Mesodermal cell (in vitro differentiated cells): ENCODE measurements at regions not wholly inside any gene's neighbourhood (a gene's known extent, or its start where the extent isn't known, plus 50 kb on each side); places are given as distances from the start of the nearest gene placed in this dataset.
"Not testable (repeated sequence)": the region's sequence is repeated elsewhere in the genome, so short reads cannot be mapped to it uniquely, and the experiment has no call there.

Source experiments
- H3K27ac ChIP-seq: 2 replicates; pipeline ENCODE4 v1.7.0; 2013; ENCODE audit warnings: mild to moderate bottlenecking, low read depth, low read length, moderate library complexity; ENCODE audit not compliant: severe bottlenecking
- H3K36me3 ChIP-seq: 2 replicates; pipeline ENCODE4 v1.7.1; 2013; ENCODE audit warnings: mild to moderate bottlenecking, low read length, moderate library complexity; ENCODE audit not compliant: control insufficient read depth, insufficient read depth
- H3K4me1 ChIP-seq: one replicate; pipeline ENCODE4 v1.7.1; 2013; ENCODE audit warnings: mild to moderate bottlenecking, low read length; ENCODE audit not compliant: insufficient read depth, control insufficient read depth, poor library complexity, severe bottlenecking
- H3K4me3 ChIP-seq: 2 replicates; pipeline ENCODE4 v1.7.0; 2013; ENCODE audit warnings: low read length, control low read depth, mild to moderate bottlenecking; ENCODE audit not compliant: insufficient read depth, poor library complexity, severe bottlenecking; ENCODE audit errors: extremely low read depth
- H3K9me3 ChIP-seq: 2 replicates; pipeline ENCODE4 v1.7.1; 2013; ENCODE audit warnings: mild to moderate bottlenecking, low read length, moderate library complexity; ENCODE audit not compliant: control insufficient read depth
- WGBS, 2 experiments: methylation state at CpG; one replicate each; pipeline ENCODE4 v1.1.5; 2013; ENCODE audit warnings: missing lambda C conversion rate in 2 of 2; ENCODE audit not compliant: insufficient coverage in 2 of 2; 5-methylcytosine and 5-hydroxymethylcytosine counted together

DNA sequence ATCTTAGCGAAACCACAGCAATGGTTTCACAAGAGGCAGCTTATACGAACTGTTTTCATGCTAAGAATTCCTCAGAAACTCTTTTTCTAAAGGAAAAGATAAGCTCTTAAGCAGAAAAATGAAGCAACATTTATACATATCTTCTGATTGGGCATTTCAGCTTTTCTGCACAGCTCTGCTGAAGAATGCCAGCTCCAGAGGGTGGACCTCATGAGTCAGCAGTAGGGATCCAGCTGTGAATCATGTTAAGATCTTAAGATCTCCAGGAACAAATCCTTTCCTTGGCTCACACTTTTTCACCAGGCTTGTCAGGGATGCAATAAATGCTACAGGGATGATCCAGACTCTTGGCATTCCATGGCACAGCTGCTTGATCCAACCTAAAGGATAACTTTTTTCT lies 477.1 kb upstream of the CCDC196 start:
- peaks cover 6% of the 10 kb centered on the region for H3K9me3 ChIP-seq
- no peaks in the 10 kb centered on the region for H3K36me3 ChIP-seq
- H3K27ac ChIP-seq = peak overlapping the region; percentile 89
- 100% methylated on average over 1 of the region's 2 CpGs; no CpG with 5 or more reads in 1 of the 2 experiments for WGBS, 2 experiments
- peaks cover 21% of the 10 kb centered on the region for H3K4me1 ChIP-seq
- no peak overlapping the region for H3K4me3 ChIP-seq

DNA sequence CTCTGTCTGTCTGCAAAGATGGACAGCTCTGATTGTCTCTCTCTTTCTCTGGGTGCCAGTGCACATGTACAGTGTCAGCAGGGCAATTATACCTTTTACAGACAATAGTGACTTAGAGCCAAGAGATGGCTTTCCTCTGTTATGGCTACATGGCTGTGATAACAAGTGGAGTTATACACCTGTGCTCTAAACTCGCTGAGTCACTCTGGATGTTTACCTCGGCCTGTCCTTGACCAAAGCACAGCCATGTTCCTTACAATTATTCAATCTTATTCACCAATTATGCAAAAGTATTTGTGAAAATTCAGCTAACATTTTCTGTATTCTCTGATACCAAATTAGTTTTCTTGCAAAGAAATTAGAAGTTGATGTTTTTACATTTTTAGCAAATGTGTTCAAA lies 475.5 kb upstream of the CCDC196 start:
- peaks cover 21% of the 10 kb centered on the region for H3K4me1 ChIP-seq
- no peaks in the 10 kb centered on the region for H3K9me3 ChIP-seq
- no peak overlapping the region for H3K4me3 ChIP-seq
- no peak overlapping the region for H3K27ac ChIP-seq
- WGBS, 2 experiments = 100% methylated on average over 2 of the region's 2 CpGs; no CpG with 5 or more reads in 1 of the 2 experiments
- H3K36me3 ChIP-seq = no peaks in the 10 kb centered on the region

DNA sequence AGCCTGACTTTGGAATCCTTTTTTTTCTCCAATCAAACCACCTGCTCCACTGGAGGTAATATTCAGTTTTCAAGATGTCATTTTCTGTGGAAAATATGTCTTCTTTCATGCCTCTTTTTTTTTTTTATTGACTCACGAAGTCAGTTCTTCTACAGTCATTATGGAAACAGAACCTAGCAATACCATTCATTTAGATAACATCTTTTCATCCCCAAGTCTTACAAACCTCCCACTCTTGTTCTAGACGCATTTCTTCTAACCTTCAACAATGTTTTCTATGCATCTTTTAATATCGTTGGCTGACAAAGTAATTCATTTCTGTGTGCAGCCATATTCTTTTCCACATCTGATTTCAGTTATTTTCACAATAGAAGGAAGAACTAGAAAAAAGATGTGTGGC lies 474.3 kb upstream of the CCDC196 start:
- Histone ChIP-seq H3K36me3 (no peaks in the 10 kb centered on the region), H3K4me1 (peaks cover 12% of the 10 kb centered on the region), H3K9me3 (no peaks in the 10 kb centered on the region), H3K4me3 (no peak overlapping the region), H3K27ac (no peak overlapping the region)
- 63 to 72% methylated on average over 1 to 2 of the region's 3 CpGs for WGBS, 2 experiments

DNA sequence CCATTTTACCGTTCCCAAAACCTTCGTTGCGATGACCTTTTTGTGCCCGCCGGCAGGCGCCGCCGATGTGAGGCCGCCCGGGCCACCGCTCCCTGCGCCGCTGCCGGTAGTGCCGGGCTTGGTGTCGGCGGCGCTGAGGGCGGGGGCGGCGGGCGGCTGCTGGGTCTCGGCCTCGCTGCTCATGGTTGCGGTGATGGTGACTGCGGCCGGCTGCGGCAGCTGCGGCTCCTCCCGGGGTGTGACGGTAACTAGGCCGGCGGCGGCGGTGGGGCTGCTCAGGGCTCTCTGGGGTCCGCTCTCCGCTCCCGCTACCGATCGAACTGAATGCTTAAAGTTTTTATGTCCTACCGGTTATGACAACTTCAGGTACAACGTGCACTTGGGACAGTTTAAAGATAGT lies 472.6 kb upstream of the CCDC196 start:
- not testable (repeated sequence) for H3K4me3 ChIP-seq, H3K36me3 ChIP-seq, H3K9me3 ChIP-seq, H3K4me1 ChIP-seq, H3K27ac ChIP-seq
- 95 to 96% methylated on average over 29 to 39 of the region's 42 CpGs for WGBS, 2 experiments

DNA sequence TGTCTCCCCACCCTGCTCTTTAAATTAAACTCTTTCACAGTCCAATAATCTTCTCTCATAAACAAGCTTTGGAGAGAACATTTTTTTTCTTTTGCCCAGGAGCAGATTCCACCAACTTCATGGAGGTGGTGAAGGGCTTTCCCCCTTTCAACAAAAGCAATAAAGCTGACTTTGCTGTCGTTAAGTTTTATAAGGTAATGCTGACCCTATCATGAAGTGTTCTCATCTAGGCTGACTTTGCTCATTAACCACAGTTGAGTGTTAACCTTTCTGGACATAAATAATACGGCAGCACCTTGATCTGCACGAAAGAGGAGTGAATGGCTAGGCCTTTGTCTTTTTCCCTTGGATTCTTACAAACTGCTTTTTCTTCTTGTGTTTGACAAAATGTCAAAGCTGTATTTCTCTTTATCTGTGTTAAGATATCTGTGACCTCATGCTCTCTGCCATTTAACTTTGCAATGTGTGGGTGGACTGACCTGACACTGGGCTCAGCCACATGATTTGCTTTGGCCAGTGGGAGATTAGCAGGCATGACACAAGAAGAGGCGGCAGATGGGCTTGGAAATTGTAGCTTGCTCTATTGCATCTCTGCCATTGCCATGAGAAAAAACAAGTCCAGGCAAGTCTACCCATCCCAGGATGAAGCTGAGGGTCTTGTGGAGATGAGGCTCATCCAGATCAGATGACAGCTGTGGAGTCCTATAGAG lies 470.9 kb upstream of the CCDC196 start:
- Histone ChIP-seq H3K27ac (no peak overlapping the region), H3K4me1 (no peaks in the 10 kb centered on the region), H3K36me3 (no peaks in the 10 kb centered on the region), H3K4me3 (no peak overlapping the region), H3K9me3 (no peaks in the 10 kb centered on the region)
- WGBS, 2 experiments = 83 to 93% methylated on average over 1 to 2 of the region's 4 CpGs

DNA sequence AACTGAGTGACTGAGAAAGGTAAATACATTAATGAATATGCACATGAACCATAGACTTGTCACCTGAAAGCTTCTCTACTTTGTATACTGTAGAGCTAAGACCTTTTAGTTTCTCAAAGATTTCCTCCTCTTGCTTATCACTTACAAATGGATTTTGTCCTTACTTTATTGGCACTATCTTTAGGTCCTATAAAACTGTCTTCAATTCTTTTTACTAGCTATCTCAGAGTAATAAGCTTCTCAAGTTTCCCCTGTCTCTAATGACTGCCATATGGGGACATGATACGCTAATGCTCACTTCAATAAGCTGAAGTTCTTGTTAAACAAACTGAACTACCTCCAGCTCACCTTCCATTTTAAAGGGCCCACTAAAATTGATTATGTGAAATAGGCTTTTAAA lies 468.2 kb upstream of the CCDC196 start:
- Histone ChIP-seq H3K36me3 (no peaks in the 10 kb centered on the region), H3K27ac (no peak overlapping the region), H3K9me3 (no peaks in the 10 kb centered on the region), H3K4me1 (no peaks in the 10 kb centered on the region), H3K4me3 (no peak overlapping the region)
- 83% methylated on average over 1 of the region's 1 CpG; no CpG with 5 or more reads in 1 of the 2 experiments for WGBS, 2 experiments

DNA sequence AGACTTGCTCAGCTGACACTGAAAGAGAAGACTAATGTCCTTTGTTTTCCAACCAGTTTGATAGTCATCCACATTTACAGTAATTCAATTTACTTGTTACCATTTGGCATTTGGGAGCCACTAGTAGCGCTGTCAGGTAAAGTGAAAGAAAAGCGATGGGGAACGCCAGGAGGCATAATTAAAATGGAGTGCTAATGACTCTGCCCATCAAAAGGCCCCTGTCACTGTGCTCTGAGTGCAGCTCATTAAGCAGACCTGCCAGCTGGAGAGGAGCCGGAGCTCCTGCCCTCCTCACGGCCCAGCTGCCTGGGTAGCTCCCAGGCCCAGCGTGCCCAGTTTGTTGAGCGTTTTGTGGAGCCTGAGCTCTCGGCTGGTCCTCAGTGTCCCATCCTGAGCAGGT lies 463.6 kb upstream of the CCDC196 start:
- 88 to 95% methylated on average over 8 of the region's 8 CpGs for WGBS, 2 experiments
- Histone ChIP-seq H3K27ac (no peak overlapping the region), H3K4me1 (no peaks in the 10 kb centered on the region), H3K9me3 (no peaks in the 10 kb centered on the region), H3K36me3 (no peaks in the 10 kb centered on the region), H3K4me3 (no peak overlapping the region)

DNA sequence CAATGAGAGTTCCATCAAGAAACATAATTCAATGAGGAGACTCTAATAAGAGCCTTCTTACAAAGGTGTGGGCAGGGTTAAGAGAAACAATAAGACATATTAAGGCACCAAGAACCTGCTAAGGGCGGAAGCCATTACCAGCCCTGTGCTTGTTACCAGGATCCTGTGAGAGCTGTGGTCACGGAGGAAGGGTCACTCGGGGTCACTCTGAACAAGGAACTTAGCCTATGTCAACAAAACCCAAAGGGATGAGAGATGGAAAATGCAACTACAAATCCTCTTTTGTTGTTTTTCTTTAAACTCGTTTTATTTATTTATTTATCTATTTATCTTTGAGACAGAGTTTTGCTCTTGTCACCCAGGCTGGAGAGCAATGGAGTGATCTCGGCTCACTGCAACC lies 460.4 kb upstream of the CCDC196 start:
- Histone ChIP-seq H3K36me3 (no peaks in the 10 kb centered on the region), H3K4me1 (no peaks in the 10 kb centered on the region), H3K27ac (no peak overlapping the region), H3K9me3 (no peaks in the 10 kb centered on the region), H3K4me3 (no peak overlapping the region)
- 94 to 96% methylated on average over 2 to 4 of the region's 5 CpGs for WGBS, 2 experiments

DNA sequence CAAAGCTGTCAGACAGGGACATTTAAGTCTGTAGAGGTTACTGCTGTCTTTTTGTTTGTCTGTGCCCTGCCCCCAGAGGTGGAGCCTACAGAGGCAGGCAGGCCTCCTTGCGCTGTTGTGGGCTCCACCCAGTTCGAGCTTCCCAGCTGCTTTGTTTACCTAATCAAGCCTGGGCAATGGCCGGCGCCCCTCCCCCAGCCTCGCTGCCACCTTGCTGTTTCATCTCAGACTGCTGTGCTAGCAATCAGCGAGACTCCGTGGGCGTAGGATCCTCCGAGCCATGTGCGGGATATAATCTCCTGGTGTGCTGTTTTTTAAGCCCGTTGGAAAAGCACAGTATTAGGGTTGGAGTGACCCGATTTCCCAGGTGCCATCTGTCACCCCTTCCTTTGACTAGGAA lies 454.2 kb upstream of the CCDC196 start:
- not testable (repeated sequence) for H3K4me1 ChIP-seq, H3K36me3 ChIP-seq, H3K9me3 ChIP-seq, H3K4me3 ChIP-seq, H3K27ac ChIP-seq
- WGBS, 2 experiments = 96% methylated on average over 3 to 10 of the region's 12 CpGs

DNA sequence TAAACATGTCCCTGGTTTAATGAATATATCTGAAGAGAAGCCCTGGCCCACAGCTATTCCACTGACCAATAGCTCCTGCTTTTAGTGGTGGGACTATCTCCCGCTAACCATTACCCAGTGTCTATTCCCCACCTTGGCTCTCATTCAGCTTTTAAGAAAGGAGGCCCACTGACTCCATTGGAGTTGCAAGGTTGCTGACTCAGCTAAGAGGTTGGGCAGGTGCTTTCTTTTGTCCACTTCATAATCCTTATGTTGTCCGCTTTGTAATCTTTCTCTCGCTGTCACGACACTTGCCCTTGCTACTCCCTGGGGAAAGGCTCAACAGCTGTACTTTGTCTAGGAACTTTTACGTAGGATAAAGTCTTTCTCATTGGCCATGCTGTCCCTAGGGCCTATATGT lies 453.4 kb upstream of the CCDC196 start:
- H3K9me3 ChIP-seq = no peaks in the 10 kb centered on the region
- H3K36me3 ChIP-seq = no peaks in the 10 kb centered on the region
- no peaks in the 10 kb centered on the region for H3K4me1 ChIP-seq
- 90 to 92% methylated on average over 4 to 5 of the region's 5 CpGs for WGBS, 2 experiments
- H3K27ac ChIP-seq = no peak overlapping the region
- no peak overlapping the region for H3K4me3 ChIP-seq

DNA sequence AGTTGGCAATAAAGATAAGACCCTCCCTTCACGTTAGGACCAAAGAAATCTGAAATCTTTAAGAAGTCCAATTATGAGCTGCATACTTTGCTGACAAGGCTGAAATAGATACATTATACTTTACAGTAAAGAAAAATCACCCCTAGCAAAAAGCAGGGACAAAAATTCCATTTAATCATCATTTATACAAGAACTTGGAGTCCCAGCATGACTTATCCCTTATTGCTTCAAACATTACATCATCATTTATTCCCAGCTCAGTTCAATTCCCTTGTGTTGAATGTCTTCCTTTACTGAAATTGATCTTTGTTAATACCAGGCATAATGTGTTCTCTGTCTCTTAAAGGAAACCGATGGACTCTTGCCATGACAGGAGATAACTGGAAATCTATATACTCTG lies 449.6 kb upstream of the CCDC196 start:
- WGBS, 2 experiments = 100% methylated on average over 1 of the region's 2 CpGs
- Histone ChIP-seq H3K4me1 (no peaks in the 10 kb centered on the region), H3K27ac (no peak overlapping the region), H3K9me3 (no peaks in the 10 kb centered on the region), H3K4me3 (no peak overlapping the region), H3K36me3 (no peaks in the 10 kb centered on the region)
